ENCODE measurements at regions not wholly inside any gene's neighbourhood (a gene's known extent, or its start where the extent isn't known, plus 50 kb on each side); places are given as distances from the start of the nearest gene placed in this dataset.
"Not testable (repeated sequence)": the region's sequence is repeated elsewhere in the genome, so short reads cannot be mapped to it uniquely, and the experiment has no call there.

DNA sequence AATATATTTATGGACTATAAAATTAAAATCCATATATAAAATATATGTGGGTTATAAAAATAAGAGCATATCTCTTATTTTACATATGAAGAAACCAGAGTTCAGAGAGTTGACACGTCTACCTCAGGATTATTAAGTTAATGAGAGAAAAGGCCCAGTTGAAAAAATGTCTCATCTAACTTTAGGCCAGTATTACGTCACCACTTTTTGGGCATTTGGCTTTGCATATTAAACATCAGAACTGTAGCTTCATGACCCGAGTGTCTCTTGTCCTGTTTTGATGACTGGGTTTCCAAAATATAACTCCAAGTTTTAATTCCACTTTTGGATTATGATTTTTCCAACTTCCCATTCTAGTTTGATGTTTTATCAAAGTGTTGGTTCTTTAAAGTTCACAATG lies 1026.1 kb downstream of the SLC6A15 start:
- Histone ChIP-seq H3K4me1 (ENCODE audit: insufficient read depth, low read length, severe bottlenecking) (no peaks in the 10 kb centered on the region), H3K9me2 (ENCODE audit: low read depth, low read length) (no peaks in the 10 kb centered on the region), H3K27ac (ENCODE audit: low read depth, low read length, poor library complexity, severe bottlenecking) (no peak overlapping the region), H3F3A (ENCODE audit: insufficient read depth, low read length) (no peaks in the 10 kb centered on the region), H3K4me3 (ENCODE audit: low read depth, low read length, poor library complexity, severe bottlenecking) (no peak overlapping the region), H2AFZ (ENCODE audit: low read length) (no peak overlapping the region), H3K4me2 (ENCODE audit: low read length) (no peak overlapping the region), H3K79me2 (ENCODE audit: insufficient read depth, low read length) (no peaks in the 10 kb centered on the region), H3K9me3 (ENCODE audit: low read length) (no peaks in the 10 kb centered on the region), H3K27me3 (ENCODE audit: insufficient read depth, low read length) (no peaks in the 10 kb centered on the region), H3K36me3 (ENCODE audit: insufficient read depth, low read length) (no peaks in the 10 kb centered on the region), H3K9ac (ENCODE audit: low read length) (no peak overlapping the region), H4K20me1 (ENCODE audit: insufficient read depth, low read length) (no peaks in the 10 kb centered on the region)
- TF ChIP-seq EZH2 (IDR thresholded peaks at IDR 0.05; ENCODE audit: borderline replicate concordance, low read length) = no peak
- TF ChIP-seq, protein P1, sequence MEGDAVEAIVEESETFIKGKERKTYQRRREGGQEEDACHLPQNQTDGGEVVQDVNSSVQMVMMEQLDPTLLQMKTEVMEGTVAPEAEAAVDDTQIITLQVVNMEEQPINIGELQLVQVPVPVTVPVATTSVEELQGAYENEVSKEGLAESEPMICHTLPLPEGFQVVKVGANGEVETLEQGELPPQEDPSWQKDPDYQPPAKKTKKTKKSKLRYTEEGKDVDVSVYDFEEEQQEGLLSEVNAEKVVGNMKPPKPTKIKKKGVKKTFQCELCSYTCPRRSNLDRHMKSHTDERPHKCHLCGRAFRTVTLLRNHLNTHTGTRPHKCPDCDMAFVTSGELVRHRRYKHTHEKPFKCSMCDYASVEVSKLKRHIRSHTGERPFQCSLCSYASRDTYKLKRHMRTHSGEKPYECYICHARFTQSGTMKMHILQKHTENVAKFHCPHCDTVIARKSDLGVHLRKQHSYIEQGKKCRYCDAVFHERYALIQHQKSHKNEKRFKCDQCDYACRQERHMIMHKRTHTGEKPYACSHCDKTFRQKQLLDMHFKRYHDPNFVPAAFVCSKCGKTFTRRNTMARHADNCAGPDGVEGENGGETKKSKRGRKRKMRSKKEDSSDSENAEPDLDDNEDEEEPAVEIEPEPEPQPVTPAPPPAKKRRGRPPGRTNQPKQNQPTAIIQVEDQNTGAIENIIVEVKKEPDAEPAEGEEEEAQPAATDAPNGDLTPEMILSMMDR (IDR thresholded peaks at IDR 0.05; ENCODE audit: low read length) = no peak

DNA sequence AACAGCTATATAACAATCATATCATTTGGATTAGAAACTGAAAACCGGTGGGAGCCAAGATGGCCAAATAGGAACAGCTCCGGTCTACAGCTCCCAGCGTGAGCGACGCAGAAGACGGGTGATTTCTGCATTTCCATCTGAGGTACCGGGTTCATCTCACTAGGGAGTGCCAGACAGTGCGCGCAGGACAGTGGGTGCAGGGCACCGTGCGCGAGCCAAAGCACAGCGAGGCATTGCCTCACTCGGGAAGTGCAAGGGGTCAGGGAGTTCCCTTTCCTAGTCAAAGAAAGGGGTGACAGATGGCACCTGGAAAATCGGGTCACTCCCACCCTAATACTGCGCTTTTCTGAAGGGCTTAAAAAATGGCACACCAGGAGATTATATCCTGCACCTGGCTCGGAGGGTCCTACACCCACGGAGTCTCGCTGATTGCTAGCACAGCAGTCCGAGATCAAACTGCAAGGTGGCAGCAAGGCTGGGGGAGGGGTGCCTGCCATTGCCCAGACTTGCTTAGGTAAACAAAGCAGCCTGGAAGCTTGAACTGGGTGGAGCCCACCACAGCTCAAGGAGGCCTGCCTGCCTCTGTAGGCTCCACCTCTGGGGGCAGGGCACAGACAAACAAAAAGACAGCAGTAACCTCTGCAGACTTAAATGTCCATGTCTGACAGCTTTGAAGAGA lies 1041.5 kb downstream of the SLC6A15 start:
- H3K79me2 ChIP-seq (ENCODE audit: insufficient read depth, low read length); H3K4me3 ChIP-seq (ENCODE audit: low read depth, low read length, poor library complexity, severe bottlenecking); H3F3A ChIP-seq (ENCODE audit: insufficient read depth, low read length); H3K4me1 ChIP-seq (ENCODE audit: insufficient read depth, low read length, severe bottlenecking); H3K9me2 ChIP-seq (ENCODE audit: low read depth, low read length); H3K4me2 ChIP-seq (ENCODE audit: low read length); H3K36me3 ChIP-seq (ENCODE audit: insufficient read depth, low read length); H3K9me3 ChIP-seq (ENCODE audit: low read length); H2AFZ ChIP-seq (ENCODE audit: low read length); H4K20me1 ChIP-seq (ENCODE audit: insufficient read depth, low read length); H3K27ac ChIP-seq (ENCODE audit: low read depth, low read length, poor library complexity, severe bottlenecking); H3K9ac ChIP-seq (ENCODE audit: low read length); H3K27me3 ChIP-seq (ENCODE audit: insufficient read depth, low read length): not testable (repeated sequence)

DNA sequence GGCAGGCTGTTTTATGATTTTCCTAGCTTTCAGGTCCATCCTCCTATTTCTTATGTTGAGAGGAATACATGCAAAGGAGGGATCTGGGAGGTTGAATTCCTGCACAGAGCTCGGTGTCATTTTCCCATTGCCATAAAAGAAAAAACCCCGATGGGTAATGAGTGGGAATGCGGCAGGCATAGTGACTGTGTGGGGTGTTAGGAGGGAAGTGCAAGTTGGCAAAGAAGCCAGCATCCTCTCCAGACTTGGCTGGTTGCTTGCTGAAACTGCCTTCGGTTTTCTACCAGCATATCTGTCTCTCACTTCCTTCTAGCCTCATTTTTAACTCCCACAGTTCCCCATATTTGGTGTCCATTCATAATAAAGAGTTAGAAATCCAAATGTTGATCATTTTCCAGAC lies 1046.1 kb downstream of the SLC6A15 start:
- no peaks in the 10 kb centered on the region for H3F3A ChIP-seq (ENCODE audit: insufficient read depth, low read length)
- H3K9me2 ChIP-seq (ENCODE audit: low read depth, low read length) = no peaks in the 10 kb centered on the region
- TF ChIP-seq EZH2 (IDR thresholded peaks at IDR 0.05; ENCODE audit: borderline replicate concordance, low read length) = no peak
- TF ChIP-seq, protein P1 (IDR thresholded peaks at IDR 0.05; ENCODE audit: low read length) = no peak
- no peak overlapping the region for H3K4me3 ChIP-seq (ENCODE audit: low read depth, low read length, poor library complexity, severe bottlenecking)
- no peaks in the 10 kb centered on the region for H3K4me1 ChIP-seq (ENCODE audit: insufficient read depth, low read length, severe bottlenecking)
- no peaks in the 10 kb centered on the region for H3K27me3 ChIP-seq (ENCODE audit: insufficient read depth, low read length)
- no peak overlapping the region for H3K9ac ChIP-seq (ENCODE audit: low read length)
- H2AFZ ChIP-seq (ENCODE audit: low read length) = no peak overlapping the region
- no peaks in the 10 kb centered on the region for H4K20me1 ChIP-seq (ENCODE audit: insufficient read depth, low read length)
- H3K4me2 ChIP-seq (ENCODE audit: low read length) = no peak overlapping the region
- H3K79me2 ChIP-seq (ENCODE audit: insufficient read depth, low read length) = no peaks in the 10 kb centered on the region
- no peaks in the 10 kb centered on the region for H3K36me3 ChIP-seq (ENCODE audit: insufficient read depth, low read length)
- no peak overlapping the region for H3K27ac ChIP-seq (ENCODE audit: low read depth, low read length, poor library complexity, severe bottlenecking)
- no peaks in the 10 kb centered on the region for H3K9me3 ChIP-seq (ENCODE audit: low read length)

DNA sequence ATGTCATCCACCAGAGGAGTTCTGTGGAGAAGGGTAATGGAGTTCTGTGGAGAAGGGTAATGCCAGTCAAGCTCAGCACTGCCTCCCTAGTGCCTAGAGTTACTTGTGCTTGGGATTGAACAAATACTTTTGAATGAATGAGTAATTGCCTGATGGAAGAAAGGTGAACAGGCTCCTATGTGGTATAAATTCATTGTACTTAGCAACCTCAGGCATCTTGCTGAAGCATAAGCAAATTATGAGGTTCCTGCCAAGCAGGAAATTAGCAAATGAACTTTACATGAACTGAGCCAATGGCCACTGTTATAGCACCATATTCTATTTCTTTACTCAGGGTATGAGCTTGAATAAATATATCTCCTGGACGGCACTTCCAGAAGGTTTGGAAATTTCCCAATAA lies 1047.2 kb downstream of the SLC6A15 start:
- Histone ChIP-seq H3K36me3 (ENCODE audit: insufficient read depth, low read length) (no peaks in the 10 kb centered on the region), H3K27me3 (ENCODE audit: insufficient read depth, low read length) (no peaks in the 10 kb centered on the region), H3K9me2 (ENCODE audit: low read depth, low read length) (no peaks in the 10 kb centered on the region), H3K79me2 (ENCODE audit: insufficient read depth, low read length) (no peaks in the 10 kb centered on the region), H3K9me3 (ENCODE audit: low read length) (no peaks in the 10 kb centered on the region), H4K20me1 (ENCODE audit: insufficient read depth, low read length) (no peaks in the 10 kb centered on the region), H3K4me1 (ENCODE audit: insufficient read depth, low read length, severe bottlenecking) (no peaks in the 10 kb centered on the region), H2AFZ (ENCODE audit: low read length) (no peak overlapping the region), H3K4me3 (ENCODE audit: low read depth, low read length, poor library complexity, severe bottlenecking) (no peak overlapping the region), H3F3A (ENCODE audit: insufficient read depth, low read length) (no peaks in the 10 kb centered on the region), H3K27ac (ENCODE audit: low read depth, low read length, poor library complexity, severe bottlenecking) (no peak overlapping the region), H3K4me2 (ENCODE audit: low read length) (no peak overlapping the region), H3K9ac (ENCODE audit: low read length) (no peak overlapping the region)
- no peak for TF ChIP-seq EZH2 (IDR thresholded peaks at IDR 0.05; ENCODE audit: borderline replicate concordance, low read length)
- TF ChIP-seq, protein P1 (IDR thresholded peaks at IDR 0.05; ENCODE audit: low read length) = no peak
